ENCODE measurements at regions not wholly inside any gene's neighbourhood (a gene's known extent, or its start where the extent isn't known, plus 50 kb on each side); places are given as distances from the start of the nearest gene placed in this dataset.

DNA sequence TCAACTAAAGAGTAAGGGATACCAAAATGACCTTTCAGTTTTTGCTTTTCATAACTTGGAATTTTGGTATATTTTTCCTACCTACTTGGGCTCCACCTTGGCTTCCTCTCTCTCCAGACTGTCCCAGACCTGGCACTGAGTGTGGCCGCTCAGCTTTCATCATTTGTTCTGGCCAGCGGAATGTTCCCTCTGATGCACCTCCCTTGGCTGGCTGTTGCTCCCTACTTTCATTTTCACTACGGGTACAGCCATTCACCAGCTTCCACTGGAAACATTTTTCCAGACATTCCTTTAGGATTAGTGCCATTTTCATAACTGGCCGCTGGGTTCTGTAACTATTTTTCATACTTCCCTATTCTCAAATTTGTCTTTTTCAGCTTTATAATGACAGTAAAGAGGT, 487.4 kb downstream of the TENT5A start:
- TF ChIP-seq POLR2AphosphoS5 (IDR thresholded peaks at IDR 0.05; ENCODE audit: low read depth, low read length) (no peak), TAF1 (IDR thresholded peaks at IDR 0.05; ENCODE audit: borderline replicate concordance, insufficient read depth, low read length) (no peak)

DNA sequence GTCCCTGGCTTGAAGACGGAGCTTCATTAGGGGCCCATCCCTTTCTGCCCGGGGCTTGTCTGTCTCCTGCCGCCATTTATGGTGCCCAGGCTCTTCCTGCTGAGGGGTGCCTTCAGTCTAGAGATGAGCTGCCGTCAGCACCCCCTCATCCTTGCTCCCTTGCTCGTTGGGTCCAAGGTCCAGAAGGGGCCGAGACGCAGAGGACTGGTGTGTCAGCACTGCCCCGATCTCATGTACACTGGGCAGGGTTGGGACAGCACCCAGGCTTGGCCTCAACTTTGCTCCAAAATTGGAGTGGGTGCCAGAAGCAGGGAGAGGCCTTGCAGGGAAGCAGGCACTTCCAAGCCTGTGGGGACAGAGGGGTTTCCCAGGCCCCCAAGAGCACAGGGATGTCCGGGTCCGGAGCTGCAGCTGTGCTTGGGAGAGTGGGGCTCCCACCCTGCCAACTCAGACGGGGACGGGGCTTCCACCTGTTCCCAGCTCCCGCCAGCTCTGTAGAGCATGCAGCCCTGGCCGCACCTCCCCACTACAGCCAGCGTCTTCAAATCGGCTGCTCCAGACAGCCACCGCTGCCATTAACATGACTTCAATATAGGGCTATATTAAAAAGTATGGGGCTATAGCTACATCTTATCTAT, 488.8 kb downstream of the TENT5A start:
- TF ChIP-seq SIN3A (IDR thresholded peaks at IDR 0.05; ENCODE audit: borderline replicate concordance, insufficient read depth, low read length) (no peak), POLR2AphosphoS5 (IDR thresholded peaks at IDR 0.05; ENCODE audit: low read depth, low read length) (no peak), TAF1 (IDR thresholded peaks at IDR 0.05; ENCODE audit: borderline replicate concordance, insufficient read depth, low read length) (no peak), FOXP2 (optimal IDR thresholded peaks at IDR 0.05; ENCODE audit: borderline replicate concordance, extremely low read depth, extremely low read length, insufficient read depth) (no peak)
- TF ChIP-seq, protein P1, sequence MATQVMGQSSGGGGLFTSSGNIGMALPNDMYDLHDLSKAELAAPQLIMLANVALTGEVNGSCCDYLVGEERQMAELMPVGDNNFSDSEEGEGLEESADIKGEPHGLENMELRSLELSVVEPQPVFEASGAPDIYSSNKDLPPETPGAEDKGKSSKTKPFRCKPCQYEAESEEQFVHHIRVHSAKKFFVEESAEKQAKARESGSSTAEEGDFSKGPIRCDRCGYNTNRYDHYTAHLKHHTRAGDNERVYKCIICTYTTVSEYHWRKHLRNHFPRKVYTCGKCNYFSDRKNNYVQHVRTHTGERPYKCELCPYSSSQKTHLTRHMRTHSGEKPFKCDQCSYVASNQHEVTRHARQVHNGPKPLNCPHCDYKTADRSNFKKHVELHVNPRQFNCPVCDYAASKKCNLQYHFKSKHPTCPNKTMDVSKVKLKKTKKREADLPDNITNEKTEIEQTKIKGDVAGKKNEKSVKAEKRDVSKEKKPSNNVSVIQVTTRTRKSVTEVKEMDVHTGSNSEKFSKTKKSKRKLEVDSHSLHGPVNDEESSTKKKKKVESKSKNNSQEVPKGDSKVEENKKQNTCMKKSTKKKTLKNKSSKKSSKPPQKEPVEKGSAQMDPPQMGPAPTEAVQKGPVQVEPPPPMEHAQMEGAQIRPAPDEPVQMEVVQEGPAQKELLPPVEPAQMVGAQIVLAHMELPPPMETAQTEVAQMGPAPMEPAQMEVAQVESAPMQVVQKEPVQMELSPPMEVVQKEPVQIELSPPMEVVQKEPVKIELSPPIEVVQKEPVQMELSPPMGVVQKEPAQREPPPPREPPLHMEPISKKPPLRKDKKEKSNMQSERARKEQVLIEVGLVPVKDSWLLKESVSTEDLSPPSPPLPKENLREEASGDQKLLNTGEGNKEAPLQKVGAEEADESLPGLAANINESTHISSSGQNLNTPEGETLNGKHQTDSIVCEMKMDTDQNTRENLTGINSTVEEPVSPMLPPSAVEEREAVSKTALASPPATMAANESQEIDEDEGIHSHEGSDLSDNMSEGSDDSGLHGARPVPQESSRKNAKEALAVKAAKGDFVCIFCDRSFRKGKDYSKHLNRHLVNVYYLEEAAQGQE (IDR thresholded peaks at IDR 0.05; ENCODE audit: insufficient read depth in 1 of 2, low read depth in 2 of 2, low read length in 2 of 2), result no peak

DNA sequence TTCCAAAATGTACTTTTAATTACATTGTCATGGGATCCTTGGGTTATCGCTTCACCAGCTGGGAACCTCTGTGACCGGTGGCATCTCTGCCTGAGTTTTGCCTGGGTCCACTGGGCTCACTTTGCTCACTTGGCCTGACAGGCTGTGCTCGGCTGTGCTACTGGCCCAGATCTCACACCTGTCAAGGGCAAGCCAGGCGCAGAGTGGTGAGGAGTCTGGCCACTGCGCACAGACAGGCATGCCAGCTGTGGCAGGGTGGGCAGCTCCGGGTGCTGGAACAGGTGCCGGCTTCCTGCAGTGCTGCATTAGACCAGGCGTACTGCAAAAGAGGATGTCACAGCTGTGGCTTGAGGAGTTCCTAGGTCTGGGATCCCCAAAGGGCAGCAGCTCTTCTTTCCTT, 489.8 kb downstream of the TENT5A start:
- TF ChIP-seq TAF1 (IDR thresholded peaks at IDR 0.05; ENCODE audit: borderline replicate concordance, insufficient read depth, low read length) (no peak), SIN3A (IDR thresholded peaks at IDR 0.05; ENCODE audit: borderline replicate concordance, insufficient read depth, low read length) (no peak), FOXP2 (optimal IDR thresholded peaks at IDR 0.05; ENCODE audit: borderline replicate concordance, extremely low read depth, extremely low read length, insufficient read depth) (no peak), POLR2AphosphoS5 (IDR thresholded peaks at IDR 0.05; ENCODE audit: low read depth, low read length) (no peak)
- TF ChIP-seq, protein P1 (IDR thresholded peaks at IDR 0.05; ENCODE audit: insufficient read depth in 1 of 2, low read depth in 2 of 2, low read length in 2 of 2), result no peak

DNA sequence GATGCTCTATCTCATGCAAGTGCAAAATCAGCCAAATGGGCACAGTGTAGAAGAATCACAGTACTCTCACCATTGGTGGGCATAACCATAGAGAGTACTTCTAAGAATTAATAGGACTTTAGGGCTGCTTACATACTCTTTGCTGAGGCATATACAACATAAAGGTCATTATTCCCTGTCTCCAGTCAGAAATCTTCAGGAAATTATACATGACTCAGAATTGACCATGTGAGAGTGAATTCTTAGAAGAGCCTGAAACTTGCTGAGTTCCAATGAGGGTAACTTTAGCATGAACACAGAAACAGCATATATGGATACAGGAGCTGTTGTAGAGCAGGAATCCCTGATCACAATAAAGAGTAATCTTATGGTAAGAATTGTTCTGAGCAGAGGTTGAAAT, 498.7 kb downstream of the TENT5A start:
- TF ChIP-seq POLR2AphosphoS5 (IDR thresholded peaks at IDR 0.05; ENCODE audit: low read depth, low read length), result no peak
- no peak for TF ChIP-seq TAF1 (IDR thresholded peaks at IDR 0.05; ENCODE audit: borderline replicate concordance, insufficient read depth, low read length)
- no peak for TF ChIP-seq SIN3A (IDR thresholded peaks at IDR 0.05; ENCODE audit: borderline replicate concordance, insufficient read depth, low read length)
- TF ChIP-seq FOXP2 (optimal IDR thresholded peaks at IDR 0.05; ENCODE audit: borderline replicate concordance, extremely low read depth, extremely low read length, insufficient read depth), result no peak

DNA sequence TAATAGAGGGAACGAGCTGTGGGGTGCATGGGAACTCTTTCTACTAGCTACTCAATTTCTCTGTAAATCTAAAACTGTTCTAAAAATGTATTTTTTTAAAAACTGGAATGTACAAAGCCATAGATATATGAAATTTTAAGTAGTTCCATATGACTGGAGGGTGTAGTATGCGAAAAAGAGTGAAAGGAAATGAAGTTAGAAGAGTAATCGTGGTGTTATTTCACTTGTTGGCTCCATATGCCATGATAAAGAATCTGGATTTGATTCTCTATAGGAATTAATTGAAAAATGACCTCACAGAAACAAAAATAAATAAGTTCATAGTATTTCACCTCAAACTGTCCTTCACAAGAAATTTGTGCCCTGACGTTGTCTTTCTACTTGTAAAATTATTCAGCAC, 500.2 kb downstream of the TENT5A start:
- TF ChIP-seq POLR2AphosphoS5 (IDR thresholded peaks at IDR 0.05; ENCODE audit: low read depth, low read length), result no peak
- no peak for TF ChIP-seq TAF1 (IDR thresholded peaks at IDR 0.05; ENCODE audit: borderline replicate concordance, insufficient read depth, low read length)
- no peak for TF ChIP-seq FOXP2 (optimal IDR thresholded peaks at IDR 0.05; ENCODE audit: borderline replicate concordance, extremely low read depth, extremely low read length, insufficient read depth)
- TF ChIP-seq SIN3A (IDR thresholded peaks at IDR 0.05; ENCODE audit: borderline replicate concordance, insufficient read depth, low read length), result no peak
- TF ChIP-seq, protein P1 (IDR thresholded peaks at IDR 0.05; ENCODE audit: insufficient read depth in 1 of 2, low read depth in 2 of 2, low read length in 2 of 2), result no peak

DNA sequence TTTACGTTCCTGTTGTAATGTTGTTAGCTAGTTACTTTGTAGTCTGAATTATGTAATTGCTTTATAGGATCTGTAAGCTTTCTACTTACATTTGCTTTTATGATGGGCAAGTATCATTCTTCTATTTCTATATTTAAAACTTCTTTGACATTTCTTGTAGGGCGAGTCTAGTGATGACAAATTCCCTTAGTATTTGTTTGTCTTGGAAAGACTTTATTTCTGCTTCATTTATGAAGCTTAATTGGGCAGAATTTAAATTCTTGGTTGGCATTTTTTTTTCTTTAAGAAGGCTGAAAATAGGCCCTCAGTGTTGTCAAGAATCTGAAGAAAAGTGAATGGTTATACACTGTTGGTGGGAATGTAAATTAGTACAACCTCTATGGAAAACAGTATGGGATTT, 506.3 kb downstream of the TENT5A start:
- no peak for TF ChIP-seq SIN3A (IDR thresholded peaks at IDR 0.05; ENCODE audit: borderline replicate concordance, insufficient read depth, low read length)
- TF ChIP-seq POLR2AphosphoS5 (IDR thresholded peaks at IDR 0.05; ENCODE audit: low read depth, low read length), result no peak
- no peak for TF ChIP-seq FOXP2 (optimal IDR thresholded peaks at IDR 0.05; ENCODE audit: borderline replicate concordance, extremely low read depth, extremely low read length, insufficient read depth)
- TF ChIP-seq, protein P1 (IDR thresholded peaks at IDR 0.05; ENCODE audit: insufficient read depth in 1 of 2, low read depth in 2 of 2, low read length in 2 of 2), result no peak
- TF ChIP-seq TAF1 (IDR thresholded peaks at IDR 0.05; ENCODE audit: borderline replicate concordance, insufficient read depth, low read length), result no peak

All from PFSK-1 (cell line).